ENCODE measurements at regions not wholly inside any gene's neighbourhood (a gene's known extent, or its start where the extent isn't known, plus 50 kb on each side); places are given as distances from the start of the nearest gene placed in this dataset.

DNA sequence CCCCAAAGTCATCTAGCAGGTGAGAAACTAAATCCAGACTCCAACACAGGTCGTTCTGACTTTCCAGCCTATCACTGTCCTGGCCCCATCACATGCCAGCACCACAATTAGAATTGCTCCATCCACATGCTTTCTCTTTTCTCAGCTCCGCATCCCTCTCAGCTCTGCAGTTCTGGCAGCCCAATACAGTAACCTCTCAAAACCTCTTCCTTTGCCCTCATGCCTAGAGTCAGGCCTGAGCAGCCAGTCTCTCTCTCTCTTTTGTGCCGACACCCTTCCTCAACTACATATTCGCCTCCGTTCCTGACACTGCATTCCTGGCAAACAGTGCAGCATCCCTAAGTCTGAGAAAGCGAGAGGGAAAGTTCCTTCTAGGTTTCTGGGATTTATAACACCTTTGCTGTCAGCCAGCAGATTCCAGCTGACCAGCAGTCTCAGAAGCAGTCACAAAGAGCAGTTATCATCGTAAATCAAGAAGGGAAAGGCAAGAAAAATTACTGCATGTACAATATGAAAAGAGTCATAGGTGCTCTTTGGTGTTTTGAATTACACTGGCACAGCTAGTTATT lies 258.0 kb downstream of the FAT3 start:
- DNase-seq (ENCODE audit: low read depth): no peak

DNA sequence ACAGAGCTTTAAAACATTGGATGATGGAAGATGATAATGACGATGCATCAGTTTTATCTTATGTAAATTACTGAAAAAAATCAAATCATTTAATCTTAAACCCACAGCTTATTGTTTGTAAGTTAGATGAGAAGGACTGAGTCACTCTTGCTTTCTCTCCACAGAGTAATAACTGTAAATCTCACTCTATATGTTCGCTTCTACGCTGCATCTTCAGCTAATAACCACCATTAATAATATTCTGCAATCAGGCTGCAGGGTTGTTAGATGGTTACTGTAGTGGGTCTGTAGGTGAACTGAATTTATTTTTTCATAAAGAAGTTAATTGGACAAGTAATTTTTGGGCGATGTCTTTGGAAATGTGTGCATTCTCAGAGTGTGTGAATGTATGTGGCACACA lies 260.0 kb downstream of the FAT3 start:
- DNase-seq (ENCODE audit: low read depth): no peak

DNA sequence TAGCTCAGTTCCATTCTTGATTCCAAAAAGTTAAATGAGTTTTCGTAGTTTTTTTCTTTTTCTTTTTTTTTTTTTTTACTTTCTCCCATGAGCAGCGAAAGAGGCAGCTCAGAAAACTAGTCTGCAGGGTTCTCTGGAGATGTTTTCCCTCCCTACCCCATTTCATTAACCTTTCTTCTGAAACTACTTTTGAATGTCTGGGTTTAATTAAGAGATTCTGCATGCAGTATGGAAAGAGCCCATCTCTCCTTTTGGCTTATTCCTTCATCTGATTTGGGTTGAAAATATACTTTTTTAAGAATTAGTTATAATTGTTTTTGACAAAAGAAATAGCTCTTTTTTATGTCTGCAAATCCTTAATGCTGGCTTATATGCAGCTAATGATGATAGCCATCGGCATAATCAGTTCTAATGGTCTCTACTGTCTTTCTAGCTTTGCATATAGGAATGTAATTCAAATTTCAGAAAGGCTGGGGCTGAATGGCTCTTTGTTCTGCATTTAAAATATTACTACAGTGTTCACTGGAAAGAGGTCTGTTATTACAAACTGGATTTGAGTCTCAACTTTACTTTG lies 265.3 kb downstream of the FAT3 start:
- no peak for DNase-seq (ENCODE audit: low read depth)

DNA sequence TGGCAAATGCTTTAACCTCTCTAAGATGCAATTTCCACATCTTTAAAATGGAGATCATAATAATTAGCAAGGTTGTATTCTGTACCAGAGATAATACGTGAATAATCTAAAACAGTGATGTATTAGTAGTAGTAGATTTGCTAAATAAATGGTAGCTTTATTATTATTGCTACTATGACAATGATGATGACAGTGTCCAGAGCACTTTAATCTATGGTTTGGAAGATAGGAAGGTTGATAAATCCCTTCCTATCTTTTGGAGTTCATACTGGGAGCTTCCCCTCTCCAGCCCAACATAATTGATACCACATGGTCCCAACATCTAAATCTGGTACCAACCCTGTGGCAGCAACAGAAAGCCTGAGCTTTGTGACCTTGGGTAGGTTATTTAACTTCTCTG lies 267.8 kb downstream of the FAT3 start:
- DNase-seq (ENCODE audit: low read depth): no peak

DNA sequence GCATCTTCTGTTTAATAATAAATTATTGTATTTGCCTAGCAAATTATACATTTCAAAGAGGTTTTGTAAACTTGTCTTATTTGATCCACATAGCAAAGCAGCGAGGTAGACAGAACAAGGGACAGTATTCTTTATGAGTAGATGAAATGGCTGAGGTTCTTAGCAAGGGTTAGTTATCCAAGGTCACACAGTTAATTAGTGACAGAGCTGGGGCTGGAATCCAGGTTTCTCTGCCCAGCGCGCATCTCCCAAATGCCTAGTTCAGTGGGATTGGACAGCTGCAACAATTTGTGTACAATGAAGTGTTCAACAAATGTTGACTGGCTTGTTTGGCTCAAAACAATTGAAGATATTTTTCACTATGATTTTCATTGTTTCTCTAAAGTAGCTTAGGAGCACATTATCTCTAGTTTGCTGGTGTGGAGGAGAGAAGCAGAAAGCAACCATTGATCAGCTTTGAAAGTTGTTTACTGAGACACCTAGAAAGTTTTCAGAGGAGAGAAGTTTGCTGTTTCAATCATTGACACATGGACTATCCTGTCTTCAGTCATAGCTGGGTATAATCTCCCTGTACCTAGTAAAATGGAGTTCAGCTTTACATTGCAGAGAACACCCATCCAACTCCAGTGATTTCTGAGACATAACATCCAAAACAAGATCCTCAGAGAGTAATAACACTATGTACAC lies 270.6 kb downstream of the FAT3 start:
- DNase-seq (ENCODE audit: low read depth): no peak

DNA sequence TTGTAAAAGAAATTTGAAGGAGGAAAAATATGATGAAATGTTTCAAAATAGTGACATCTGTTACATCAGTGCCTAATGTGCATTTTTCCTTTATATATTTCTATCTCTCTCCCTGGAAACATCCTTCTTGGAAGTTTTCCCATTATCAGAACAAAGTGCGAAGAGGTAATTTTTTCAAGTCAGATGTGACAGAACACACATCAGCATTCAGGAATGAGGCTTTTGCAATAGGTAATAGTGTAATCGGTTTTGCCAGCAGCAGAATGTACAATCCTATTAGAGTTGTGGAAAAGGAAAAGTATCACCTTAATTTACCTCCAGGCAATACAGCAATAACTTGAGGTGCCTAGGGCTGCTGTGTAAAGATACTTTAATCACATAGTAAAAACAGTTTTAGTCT lies 275.8 kb downstream of the FAT3 start:
- DNase-seq (ENCODE audit: low read depth): no peak

DNA sequence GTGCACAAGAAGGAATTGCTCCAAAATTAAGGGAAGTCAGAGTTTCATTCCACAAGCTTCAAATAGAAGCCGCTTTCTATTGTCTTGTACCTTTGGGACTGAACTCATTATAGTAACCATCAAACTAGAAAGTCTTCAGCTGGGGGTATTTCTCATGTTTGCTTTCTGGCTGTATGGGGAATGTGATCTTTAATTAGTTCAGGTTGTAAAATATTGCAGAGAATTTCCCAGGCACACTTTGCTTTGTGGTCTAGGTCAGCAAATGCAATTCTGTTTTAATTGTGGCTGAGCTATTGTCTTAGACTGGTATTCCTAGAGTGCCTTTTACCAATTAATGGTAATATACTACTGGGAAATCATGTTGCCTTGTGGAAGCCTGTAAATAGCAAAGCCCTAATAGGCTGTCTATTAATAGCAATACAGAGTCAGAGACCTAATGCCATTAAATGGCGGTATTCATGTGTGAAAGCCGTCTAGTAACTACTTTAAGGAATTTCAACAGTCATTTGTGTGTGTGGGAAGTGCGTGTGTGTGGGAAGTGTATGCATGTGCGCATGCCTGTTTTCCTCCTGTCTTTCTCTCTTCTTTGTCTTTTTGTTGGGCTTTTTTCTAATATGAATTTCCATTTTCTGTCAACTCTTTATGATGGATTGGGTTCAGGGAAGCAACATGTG lies 276.6 kb downstream of the FAT3 start:
- DNase-seq (ENCODE audit: low read depth): no peak

DNA sequence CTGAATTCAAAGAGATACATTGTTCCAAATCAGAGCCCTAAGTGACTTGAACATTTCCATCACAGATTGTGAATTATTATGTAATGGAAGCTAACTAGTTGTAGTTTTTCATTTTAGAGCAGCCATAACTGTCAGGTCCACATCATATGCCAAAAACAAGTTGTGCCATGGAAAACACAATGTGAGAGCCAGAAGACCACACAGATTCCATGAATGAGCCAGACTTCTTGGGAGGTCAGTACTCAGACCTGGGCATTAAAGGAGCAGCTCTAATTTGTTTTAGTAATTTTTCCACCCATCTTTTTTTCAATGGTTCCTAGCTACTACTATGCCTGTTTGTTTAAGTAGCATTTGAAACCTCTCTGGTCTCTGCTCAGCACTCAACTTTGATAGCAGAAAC lies 279.4 kb downstream of the FAT3 start:
- no peak for DNase-seq (ENCODE audit: low read depth)

DNA sequence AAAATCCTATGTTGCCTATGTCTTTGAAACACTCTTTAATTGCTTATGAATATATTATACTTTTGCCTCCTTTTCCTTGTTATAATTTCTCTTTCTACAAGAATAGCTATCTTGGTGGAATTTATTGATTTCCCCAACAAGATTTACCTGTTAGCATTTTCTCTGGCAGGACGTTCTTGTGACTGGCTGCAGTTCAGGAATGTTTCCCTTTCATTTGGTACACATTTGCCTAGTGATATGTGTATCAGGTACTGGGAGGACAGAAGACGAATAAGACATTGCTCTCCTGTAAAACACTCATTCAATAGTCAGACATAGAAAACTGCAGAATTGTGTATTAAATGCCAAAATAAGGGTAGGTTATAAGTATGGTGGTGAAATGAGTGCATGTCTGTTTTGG lies 279.9 kb downstream of the FAT3 start:
- DNase-seq (ENCODE audit: low read depth): no peak

DNA sequence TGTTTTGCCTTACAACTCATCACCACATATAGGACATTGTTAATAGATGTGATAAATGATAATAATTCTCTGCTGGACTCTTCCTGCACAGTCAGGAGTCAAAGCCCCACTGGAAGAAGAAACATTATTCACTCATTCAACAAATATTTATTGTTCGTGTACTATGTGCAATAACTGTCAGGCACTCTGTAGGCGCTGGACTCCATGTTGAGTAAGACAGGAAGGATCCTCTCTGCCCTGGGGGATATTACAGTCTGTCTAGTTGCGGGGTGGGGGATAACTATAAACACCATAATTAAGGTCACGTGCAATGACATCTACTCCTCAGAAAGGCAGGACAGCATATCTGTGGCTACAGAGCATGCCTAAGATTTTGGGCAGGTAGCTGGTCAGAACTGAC lies 281.1 kb downstream of the FAT3 start:
- no peak for DNase-seq (ENCODE audit: low read depth)

DNA sequence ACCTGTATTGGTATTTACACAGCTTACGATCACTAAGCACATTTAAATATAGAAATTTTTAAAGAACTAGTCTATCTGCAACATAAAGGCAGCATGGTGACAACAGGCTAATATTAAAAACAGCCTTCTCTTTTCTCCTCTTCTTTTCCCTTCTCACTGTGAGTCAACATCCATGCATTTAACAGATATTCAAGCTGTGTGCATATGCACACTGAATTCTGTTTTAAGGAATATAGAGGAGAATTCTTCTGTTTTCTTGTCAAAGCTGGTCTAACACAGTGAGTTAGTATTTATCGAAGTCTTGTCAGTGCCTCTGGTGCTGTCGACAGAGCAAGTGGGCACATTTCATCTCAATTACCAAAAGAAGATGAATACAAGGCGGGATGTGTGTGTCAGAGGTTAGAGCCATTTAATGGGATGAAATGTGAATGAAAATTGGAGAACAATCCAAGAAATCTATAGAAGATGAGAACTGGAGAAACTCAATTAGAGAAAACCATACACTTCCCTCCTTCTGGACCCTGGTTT lies 282.3 kb downstream of the FAT3 start:
- DNase-seq (ENCODE audit: low read depth): no peak

DNA sequence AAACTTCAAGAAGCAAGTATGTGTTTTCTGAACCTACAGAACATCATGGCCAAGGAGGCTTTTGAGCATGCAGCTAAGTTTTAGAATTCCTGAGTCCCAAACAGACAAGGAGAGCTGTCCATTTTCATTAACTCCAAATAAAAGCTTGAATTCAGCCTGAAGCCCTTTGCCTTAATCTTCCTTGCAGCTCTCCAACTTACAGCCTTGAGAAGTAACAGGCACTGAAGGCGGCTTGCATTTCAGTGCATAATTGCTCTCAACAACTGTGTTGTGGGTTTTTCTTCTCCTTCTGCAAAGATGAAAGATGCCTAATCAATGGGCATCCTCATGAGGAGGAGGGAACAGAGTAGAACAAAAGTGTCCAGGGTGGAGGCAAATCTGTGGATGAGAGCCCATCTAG lies 286.0 kb downstream of the FAT3 start:
- no peak for DNase-seq (ENCODE audit: low read depth)

DNA sequence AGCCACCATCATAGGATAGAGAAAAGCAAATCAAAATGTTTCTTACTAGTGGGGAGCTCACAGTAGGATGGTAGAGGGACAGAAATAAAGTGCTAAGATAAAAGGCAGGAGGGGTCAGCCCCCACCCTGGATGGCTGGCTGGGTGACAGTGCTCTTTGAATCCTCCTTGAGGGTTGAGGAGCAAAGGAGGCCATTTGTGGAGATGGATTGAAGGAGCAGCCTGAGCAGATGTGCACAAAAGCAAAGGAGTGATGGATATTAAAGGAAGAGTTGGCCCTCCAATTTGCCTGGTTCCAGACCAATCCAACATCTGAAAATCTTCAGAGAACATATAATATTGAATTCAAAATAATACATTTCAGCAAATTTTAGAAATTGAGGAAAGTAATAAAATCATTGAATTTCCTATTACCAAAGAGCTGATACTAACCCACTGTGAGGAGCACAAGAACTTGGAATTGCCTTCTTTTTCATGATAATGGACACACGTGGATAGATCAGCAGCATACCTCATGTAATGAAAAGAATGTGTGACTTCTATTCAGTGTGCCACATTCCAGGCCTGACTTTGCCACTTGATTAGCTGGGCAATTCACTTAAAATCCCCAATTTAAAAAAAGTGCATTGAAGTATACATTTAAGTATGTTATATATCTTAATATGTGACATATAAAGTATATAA lies 287.0 kb downstream of the FAT3 start:
- no peak for DNase-seq (ENCODE audit: low read depth)

DNA sequence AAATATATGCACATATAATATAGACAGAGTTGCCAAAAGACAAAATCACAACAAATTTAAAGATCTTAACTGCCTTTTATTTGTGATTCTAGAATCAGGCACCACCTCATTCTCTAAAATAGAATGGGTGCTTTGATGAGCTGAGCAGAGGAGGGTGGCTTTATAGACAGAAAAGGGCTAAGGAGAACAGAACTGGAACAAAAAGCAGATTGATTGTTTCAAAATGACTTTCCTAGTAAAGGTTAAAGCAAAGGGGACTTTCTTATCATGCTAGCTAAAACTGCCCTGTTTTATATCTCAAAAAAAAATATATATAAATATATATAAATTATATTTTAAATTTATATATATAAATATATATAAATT lies 287.6 kb downstream of the FAT3 start:
- no peak for DNase-seq (ENCODE audit: low read depth)

DNA sequence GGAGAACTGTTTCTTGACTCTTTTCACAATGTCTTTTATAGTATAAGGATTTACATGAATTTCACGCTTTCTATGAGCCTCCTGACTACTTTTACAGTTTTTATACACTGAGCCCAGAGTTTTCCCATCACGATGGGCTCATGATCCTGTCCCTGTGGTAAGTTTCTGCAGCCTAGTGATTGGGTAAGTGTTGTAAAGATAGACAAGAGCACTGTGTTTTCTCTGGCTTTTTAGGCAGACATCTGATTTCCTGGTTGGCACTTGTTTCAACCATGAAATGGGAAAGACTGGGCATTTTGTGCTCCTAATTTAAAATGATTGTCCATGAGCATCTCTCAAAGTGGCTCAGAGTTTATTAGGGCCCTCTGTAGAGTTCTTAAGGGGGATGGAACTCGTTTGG lies 299.0 kb downstream of the FAT3 start:
- no peak for DNase-seq (ENCODE audit: low read depth)

DNA sequence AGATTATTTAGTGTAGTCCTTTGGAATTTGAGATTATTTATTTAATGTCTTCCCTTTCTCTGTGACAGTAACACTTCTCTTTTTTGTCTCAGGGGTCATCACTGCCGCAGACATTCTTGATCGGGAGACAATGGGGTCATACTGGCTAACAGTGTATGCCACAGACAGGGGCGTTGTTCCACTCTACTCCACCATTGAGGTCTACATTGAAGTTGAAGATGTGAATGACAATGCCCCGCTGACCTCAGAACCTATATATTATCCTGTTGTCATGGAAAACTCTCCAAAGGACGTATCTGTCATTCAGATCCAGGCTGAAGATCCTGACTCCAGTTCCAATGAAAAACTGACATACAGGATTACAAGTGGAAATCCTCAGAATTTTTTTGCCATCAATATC lies 299.9 kb downstream of the FAT3 start:
- DNase-seq (ENCODE audit: low read depth): no peak

DNA sequence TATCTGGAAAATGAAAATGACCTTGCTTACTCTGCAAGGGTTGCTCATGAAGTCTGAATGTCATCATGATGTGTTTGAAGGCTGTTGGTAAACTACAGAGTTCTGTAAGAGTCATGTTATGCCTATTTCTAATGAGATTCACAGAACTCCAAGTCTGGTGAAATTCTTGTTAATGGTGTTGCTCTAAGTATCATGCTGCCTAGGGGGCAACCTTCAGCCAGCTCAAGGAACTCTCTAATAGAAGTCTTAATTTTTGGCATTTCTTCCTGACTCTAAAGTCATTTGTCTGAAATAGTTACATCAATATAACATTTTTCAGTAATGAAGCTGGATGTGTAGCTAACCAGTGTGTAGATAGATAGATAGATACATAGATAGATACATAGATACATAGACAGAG lies 302.8 kb downstream of the FAT3 start:
- DNase-seq (ENCODE audit: low read depth): no peak

DNA sequence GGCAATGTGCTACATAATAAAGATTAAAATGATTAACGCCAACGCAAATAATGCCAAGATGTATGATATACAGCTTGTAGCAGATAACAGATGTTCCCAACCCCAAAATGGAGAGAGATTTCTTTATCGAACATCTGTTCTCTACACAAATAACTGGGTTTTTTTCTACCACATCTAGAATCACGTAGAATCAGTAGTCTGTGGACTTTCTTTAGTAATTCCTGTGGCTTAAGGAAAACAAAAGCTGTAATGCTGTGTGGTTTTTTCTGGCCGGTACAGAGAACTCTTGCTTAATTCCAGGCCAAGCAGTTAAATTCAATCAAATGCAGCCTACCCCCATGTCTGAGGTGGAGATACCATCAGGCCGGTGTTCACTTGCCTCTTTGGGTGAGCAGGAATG lies 303.4 kb downstream of the FAT3 start:
- DNase-seq (ENCODE audit: low read depth): no peak

DNA sequence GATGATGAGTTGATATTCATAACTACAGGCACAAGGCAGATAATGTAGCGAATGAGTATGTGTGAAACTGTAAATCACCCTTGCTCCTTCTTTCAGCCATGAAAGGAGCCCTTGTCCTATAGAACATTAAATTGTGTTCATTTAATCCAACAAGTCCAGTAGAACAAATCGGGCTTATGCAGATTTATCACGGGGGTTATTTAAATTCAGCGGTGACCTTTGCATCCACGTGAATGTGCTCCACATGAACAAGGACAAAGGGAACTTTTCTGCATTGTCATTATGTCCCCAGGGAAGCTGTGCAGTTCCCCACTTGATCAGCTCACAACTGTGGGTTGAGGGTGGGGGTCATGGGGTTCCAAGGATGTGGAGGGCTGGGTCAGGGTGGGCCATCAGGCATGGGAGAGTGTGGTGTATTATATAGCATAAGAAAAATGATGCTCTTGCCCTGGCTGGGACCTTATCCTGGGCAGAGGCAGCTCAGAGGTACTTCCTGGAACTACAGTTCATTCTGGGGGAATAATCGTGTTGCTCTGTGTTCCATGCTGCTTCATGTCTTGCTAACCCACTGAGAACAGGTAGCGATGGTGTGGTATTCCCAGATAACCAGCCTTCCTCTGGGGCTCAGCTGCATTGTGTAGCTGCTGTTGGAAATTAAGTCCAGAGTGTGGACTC lies 306.6 kb downstream of the FAT3 start:
- DNase-seq (ENCODE audit: low read depth): no peak

DNA sequence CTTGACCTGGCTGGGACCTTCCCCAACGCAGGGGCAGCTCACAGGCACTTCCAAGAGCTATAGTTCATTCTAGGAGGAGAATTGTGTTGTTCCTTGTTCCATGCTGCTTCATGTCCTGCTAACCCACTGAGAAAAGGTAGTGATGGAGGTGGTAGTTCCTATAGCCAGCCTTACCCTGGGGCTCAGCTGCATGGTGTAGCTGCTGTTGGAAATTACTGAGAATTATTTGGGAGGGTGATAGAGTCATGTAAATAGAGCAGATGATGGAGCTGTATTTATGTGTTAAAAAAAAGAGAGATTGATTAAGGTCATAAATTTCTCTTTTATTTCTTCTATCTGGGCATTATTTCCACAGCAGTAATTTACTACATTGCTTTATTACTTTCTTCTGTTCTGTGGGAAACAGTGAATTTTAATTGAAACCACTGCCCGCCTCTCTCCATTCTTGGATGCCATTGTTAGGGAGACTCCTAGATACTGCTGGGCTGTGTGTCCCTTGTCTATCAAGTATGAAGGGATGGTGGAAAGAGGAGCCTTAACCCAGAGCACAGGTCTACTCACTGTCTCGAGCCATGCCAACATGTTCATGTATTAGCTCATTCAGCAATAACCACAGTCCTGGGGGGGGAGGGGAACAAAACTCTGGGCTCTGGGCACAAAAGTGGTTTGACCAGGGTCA lies 309.2 kb downstream of the FAT3 start:
- DNase-seq (ENCODE audit: low read depth): no peak

DNA sequence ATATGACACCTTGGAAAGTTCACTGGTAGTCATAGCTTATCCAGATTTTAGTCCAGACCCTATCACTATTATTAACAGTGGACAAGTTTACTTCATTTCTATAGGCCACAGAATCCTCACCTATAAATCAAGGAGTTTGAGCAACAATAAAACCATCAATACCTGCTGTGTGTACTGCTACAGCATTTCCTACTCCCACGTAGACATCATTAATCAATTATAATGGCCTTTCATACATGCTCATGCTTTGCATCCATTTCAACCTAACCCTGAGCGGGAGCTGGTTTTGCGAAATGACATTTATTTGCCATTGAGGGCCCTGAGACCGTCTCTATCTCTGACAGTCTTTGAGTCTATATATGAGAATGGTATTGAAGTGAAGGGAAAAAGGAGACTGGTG lies 312.3 kb downstream of the FAT3 start:
- DNase-seq (ENCODE audit: low read depth): no peak

DNA sequence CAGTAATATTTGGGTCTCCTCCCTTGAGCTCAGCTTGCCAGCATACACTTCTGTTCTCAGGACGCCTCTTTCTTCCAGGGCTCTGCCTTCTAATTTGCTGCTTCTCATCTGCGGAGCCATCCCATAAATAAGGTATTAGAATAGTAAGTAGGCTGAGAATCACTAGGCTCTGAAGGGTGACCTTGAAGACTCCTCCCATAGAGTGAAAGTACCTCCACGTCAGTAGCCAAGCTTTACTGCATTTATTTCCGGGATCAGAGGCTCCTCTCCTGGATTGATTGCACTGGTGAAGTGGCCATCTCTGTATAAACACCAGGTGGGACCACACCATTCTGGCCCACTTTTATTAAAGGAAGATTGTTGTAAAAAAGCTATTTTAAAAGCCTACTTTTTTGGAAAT lies 315.5 kb downstream of the FAT3 start:
- DNase-seq (ENCODE audit: low read depth): no peak
